WTC11 (cell line): ENCODE measurements at regions not wholly inside any gene's neighbourhood (a gene's known extent, or its start where the extent isn't known, plus 50 kb on each side); places are given as distances from the start of the nearest gene placed in this dataset.
A peak's percentile ranks its signal among the peaks of the same experiment; 100 is the strongest.

ENCODE experiments used
- CTCF ChIP-seq: fragments of 200-600 bp; IDR thresholded peaks from 2 replicates; pipeline ENCODE4 v1.8.0; 2022; ENCODE audit warnings: antibody characterized with exemption
- NFYB ChIP-seq: sonication (generic); formaldehyde crosslinking; conservative IDR thresholded peaks from 2 replicates; pipeline ENCODE4 v1.8.0; 2022; ENCODE audit warnings: low read depth, missing genetic modification reagents
- TEAD4 ChIP-seq: sonication (generic); formaldehyde crosslinking; IDR thresholded peaks from 2 replicates; pipeline ENCODE4 v1.8.0; 2022; ENCODE audit warnings: mild to moderate bottlenecking, missing genetic modification reagents

DNA sequence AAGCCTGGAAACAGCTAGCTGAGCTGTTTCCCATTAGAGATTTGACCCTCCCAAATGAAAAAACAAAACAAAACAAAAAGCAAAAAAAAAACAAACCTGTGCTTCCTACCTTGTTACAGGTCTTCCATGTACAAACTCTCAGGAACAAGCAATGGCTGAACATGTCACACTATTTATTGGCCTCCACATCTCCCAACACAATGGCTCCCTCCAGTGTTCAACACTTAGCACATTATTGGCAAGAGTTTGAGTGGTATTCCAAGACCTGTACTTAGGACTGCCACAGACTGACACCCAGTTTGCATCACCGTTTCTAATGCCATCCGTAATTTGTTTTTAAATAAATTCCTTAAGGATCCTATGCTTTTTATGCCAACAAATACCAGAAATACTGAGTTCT, 195.0 kb upstream of the OLFM3 start:
- TF ChIP-seq NFYB (CRISPR knock-in tag) (no peak), CTCF (peak; percentile 45; the same call in 1 of the 2 replicates), TEAD4 (CRISPR knock-in tag) (no peak)
